ENCODE measurements at regions not wholly inside any gene's neighbourhood (a gene's known extent, or its start where the extent isn't known, plus 50 kb on each side); places are given as distances from the start of the nearest gene placed in this dataset.

DNA sequence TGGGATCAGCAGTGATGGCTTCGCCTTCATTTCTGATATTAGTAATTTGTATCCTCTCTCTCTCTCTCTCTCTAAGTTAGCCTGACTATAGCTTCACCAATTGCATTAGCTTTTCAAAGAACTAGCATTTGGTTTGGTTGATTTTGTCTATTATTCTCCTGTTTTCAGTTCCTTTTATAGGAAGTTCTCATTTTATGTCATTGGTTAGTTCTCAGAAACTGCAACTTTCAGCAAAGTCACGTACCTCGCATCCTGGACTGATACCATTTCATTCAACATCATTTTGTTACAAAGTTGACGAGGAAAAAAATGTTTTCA is 450.8 kb downstream of the EIPR1 start:
- TF ChIP-seq MYC (IDR thresholded peaks at IDR 0.05; ENCODE audit: insufficient read depth, insufficient read length, insufficient replicate concordance, low read length, severe bottlenecking) (no peak), YY1 (IDR thresholded peaks at IDR 0.05; ENCODE audit: low read depth, low read length) (no peak), GABPA (IDR thresholded peaks at IDR 0.05; ENCODE audit: low read depth) (no peak), SIX5 (IDR thresholded peaks at IDR 0.05; ENCODE audit: low read depth, low read length, severe bottlenecking) (no peak), HDAC6 (IDR thresholded peaks at IDR 0.05; ENCODE audit: unreplicated experiment) (no peak), CBX5 (IDR thresholded peaks at IDR 0.05; ENCODE audit: low read depth) (no peak)
- TF ChIP-seq, protein P1, sequence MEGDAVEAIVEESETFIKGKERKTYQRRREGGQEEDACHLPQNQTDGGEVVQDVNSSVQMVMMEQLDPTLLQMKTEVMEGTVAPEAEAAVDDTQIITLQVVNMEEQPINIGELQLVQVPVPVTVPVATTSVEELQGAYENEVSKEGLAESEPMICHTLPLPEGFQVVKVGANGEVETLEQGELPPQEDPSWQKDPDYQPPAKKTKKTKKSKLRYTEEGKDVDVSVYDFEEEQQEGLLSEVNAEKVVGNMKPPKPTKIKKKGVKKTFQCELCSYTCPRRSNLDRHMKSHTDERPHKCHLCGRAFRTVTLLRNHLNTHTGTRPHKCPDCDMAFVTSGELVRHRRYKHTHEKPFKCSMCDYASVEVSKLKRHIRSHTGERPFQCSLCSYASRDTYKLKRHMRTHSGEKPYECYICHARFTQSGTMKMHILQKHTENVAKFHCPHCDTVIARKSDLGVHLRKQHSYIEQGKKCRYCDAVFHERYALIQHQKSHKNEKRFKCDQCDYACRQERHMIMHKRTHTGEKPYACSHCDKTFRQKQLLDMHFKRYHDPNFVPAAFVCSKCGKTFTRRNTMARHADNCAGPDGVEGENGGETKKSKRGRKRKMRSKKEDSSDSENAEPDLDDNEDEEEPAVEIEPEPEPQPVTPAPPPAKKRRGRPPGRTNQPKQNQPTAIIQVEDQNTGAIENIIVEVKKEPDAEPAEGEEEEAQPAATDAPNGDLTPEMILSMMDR (IDR thresholded peaks at IDR 0.05 in 2 of 3, conservative IDR thresholded peaks at IDR 0.05 in 1 of 3; ENCODE audit: control insufficient read depth in 2 of 3, extremely low read depth in 1 of 3, insufficient read depth in 1 of 3, low read depth in 3 of 3, low read length in 3 of 3): no peak
- TF ChIP-seq, protein P2, sequence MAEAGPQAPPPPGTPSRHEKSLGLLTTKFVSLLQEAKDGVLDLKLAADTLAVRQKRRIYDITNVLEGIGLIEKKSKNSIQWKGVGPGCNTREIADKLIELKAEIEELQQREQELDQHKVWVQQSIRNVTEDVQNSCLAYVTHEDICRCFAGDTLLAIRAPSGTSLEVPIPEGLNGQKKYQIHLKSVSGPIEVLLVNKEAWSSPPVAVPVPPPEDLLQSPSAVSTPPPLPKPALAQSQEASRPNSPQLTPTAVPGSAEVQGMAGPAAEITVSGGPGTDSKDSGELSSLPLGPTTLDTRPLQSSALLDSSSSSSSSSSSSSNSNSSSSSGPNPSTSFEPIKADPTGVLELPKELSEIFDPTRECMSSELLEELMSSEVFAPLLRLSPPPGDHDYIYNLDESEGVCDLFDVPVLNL (IDR thresholded peaks at IDR 0.05; ENCODE audit: low read depth, low read length): no peak

Measured in GM12878 (cell line).